Mesothelial cell of epicardium (in vitro differentiated cells): ENCODE measurements at regions not wholly inside any gene's neighbourhood (a gene's known extent, or its start where the extent isn't known, plus 50 kb on each side); places are given as distances from the start of the nearest gene placed in this dataset.

ENCODE experiments used
- DNase-seq, 2 experiments: peaks; one replicate each; pipeline ENCODE4 v3.0.0; 2021; ENCODE audit warnings: low spot score in 2 of 2; ENCODE audit not compliant: unreplicated experiment in 2 of 2
- H3K27ac Mint-ChIP-seq: 2 replicates; pipeline ENCODE4 v1.8.0; 2021; ENCODE audit warnings: mixed read lengths
- H3K27me3 Mint-ChIP-seq: 2 replicates; pipeline ENCODE4 v1.8.0; 2021; ENCODE audit warnings: low read depth, mixed read lengths
- H3K36me3 Mint-ChIP-seq: 2 replicates; pipeline ENCODE4 v1.8.0; 2021; ENCODE audit warnings: mixed read lengths
- H3K4me1 Mint-ChIP-seq: 2 replicates; pipeline ENCODE4 v1.8.0; 2021; ENCODE audit warnings: mixed read lengths
- H3K4me3 Mint-ChIP-seq: 2 replicates; pipeline ENCODE4 v1.8.0; 2021; ENCODE audit warnings: mild to moderate bottlenecking, moderate library complexity, mixed read lengths
- H3K9me3 Mint-ChIP-seq: 2 replicates; pipeline ENCODE4 v1.8.0; 2021; ENCODE audit warnings: mixed read lengths
- CTCF ChIP-seq: fragments of 200-600 bp; sonication (generic); IDR thresholded peaks from one replicate; pipeline ENCODE4 v1.5.0; 2021; ENCODE audit warnings: antibody characterized with exemption; ENCODE audit not compliant: unreplicated experiment

- no peaks in the 10 kb centered on the region for H3K27me3 Mint-ChIP-seq
- no peak for TF ChIP-seq CTCF
- H3K36me3 Mint-ChIP-seq: no peaks in the 10 kb centered on the region
- H3K27ac Mint-ChIP-seq: peak overlapping the region; percentile 82
- peaks cover 3% of the 10 kb centered on the region for H3K9me3 Mint-ChIP-seq
- peak overlapping the region; percentile 13 for H3K4me3 Mint-ChIP-seq
- H3K4me1 Mint-ChIP-seq: peaks cover 49% of the 10 kb centered on the region
- peak in 1 of 2 experiments; percentile 48 for DNase-seq
Observed at GRCh38 chr7:131007439-131008330, 273.7 kb upstream of the KLF14 start.

DNA sequence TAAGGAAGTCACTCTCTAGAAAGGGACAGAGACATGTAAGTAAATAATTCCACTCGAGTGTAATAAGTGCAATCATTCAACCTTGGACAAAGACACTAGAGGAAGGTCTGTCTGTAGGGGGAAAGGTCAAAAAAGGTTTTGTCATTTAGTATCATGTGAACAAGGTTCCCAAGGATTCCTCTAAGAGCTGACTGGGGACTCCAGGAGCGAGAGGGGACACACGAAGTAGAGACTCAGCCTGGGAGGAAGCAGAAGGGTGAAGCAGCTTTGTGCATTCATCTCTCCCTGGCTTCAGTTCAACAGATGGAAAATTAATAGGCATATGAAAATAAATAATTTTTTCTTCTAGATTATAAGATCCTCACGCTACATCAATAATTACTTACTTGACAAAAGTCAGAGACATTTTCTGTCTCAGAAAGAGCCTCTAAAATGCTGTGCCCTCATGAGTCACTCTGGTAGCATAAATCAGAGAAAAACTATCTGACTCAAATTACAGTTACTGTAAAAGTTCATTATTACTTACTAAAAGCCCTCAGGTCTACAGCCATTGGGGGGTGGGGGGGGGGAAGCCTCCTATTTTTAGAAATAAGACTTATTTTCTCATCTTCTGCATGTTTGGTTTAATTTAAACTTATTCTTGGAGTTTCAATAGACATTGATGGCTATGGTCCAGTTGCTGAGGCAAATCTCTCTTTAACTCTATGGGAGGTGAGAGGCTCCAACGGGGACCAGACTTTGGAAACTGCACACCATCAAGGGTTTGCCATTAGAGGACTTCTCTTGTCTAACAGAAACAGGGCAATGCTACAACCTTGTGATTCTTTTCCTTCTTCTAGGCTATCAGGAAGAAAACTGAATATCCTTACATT is 275.1 kb upstream of the KLF14 start:
- TF ChIP-seq CTCF: no peak
- Mint-ChIP-seq H3K27me3 (no peaks in the 10 kb centered on the region), H3K4me1 (peaks cover 61% of the 10 kb centered on the region), H3K4me3 (no peak overlapping the region), H3K36me3 (no peaks in the 10 kb centered on the region), H3K9me3 (no peaks in the 10 kb centered on the region), H3K27ac (peak overlapping the region; percentile 85)
- DNase-seq: no peak

DNA sequence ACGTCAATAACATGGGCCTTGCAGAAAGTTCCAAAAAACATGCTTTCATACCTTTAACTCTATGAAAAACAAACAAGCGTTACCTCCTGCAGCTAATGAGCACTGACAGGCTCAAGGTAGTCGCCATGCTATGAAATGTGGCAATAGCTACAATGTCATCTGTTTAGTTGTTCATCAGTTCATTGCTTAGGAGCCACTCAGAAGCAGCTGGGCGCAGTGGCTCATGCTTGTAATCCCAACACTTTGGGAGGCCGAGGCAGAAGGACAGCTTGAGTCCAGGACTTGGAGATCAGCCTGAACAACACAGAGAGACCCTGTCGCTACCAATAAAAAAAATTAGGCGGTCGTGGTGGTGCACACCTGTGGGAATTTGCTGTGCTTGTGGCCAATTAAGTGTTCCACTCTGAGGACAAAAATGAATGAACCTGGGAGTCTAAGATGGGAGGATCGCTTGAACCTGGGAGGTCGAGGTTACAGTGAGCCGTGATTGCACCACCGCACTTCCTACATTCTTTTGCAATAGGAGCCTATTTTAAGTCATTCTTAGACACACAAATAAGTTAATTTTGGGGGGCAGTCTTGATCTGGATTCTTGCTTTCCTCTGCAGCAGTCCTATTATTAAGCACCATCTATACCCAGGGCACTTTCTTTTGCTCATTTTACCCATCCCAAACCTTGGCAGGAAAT is 276.2 kb upstream of the KLF14 start:
- H3K9me3 Mint-ChIP-seq: no peaks in the 10 kb centered on the region
- H3K4me3 Mint-ChIP-seq: no peak overlapping the region
- no peaks in the 10 kb centered on the region for H3K27me3 Mint-ChIP-seq
- DNase-seq: no peak
- TF ChIP-seq CTCF: no peak
- no peaks in the 10 kb centered on the region for H3K36me3 Mint-ChIP-seq
- H3K27ac Mint-ChIP-seq: no peak overlapping the region
- H3K4me1 Mint-ChIP-seq: peaks cover 61% of the 10 kb centered on the region

- no peaks in the 10 kb centered on the region for H3K36me3 Mint-ChIP-seq
- DNase-seq: no peak
- no peak overlapping the region for H3K4me3 Mint-ChIP-seq
- H3K4me1 Mint-ChIP-seq: peaks cover 61% of the 10 kb centered on the region
- TF ChIP-seq CTCF: no peak
- no peaks in the 10 kb centered on the region for H3K9me3 Mint-ChIP-seq
- H3K27me3 Mint-ChIP-seq: no peaks in the 10 kb centered on the region
- H3K27ac Mint-ChIP-seq: peak overlapping the region; percentile 15
Observed at GRCh38 chr7:131010717-131011431, 276.9 kb upstream of the KLF14 start.

DNA sequence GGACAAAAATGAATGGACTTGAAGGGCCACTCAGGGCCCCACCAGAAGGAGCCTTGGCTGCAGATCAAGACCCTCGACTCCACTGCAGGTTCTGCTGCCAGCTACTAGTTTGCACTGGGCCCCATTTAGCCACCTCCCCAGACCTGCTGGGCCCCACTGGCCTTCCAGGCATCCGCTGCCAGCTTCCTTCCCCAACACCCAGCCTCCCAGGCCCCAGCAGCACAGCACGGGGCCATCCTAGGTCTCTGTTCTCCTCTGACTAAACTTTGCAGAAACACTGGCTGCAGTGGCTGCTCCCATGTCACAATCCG is 277.4 kb upstream of the KLF14 start:
- no peak overlapping the region for H3K4me3 Mint-ChIP-seq
- no peaks in the 10 kb centered on the region for H3K27me3 Mint-ChIP-seq
- DNase-seq: no peak
- no peaks in the 10 kb centered on the region for H3K9me3 Mint-ChIP-seq
- H3K4me1 Mint-ChIP-seq: peaks cover 61% of the 10 kb centered on the region
- peak overlapping the region; percentile 25 for H3K27ac Mint-ChIP-seq
- H3K36me3 Mint-ChIP-seq: no peaks in the 10 kb centered on the region
- no peak for TF ChIP-seq CTCF
